Activated naive CD8-positive, alpha-beta T cell treated with anti-CD3 and anti-CD28 coated beads, Interleukin-2, amount 10 ng/mL, durations not matched to agents 7 days and 5 days (primary cell): ENCODE measurements at regions not wholly inside any gene's neighbourhood (a gene's known extent, or its start where the extent isn't known, plus 50 kb on each side); places are given as distances from the start of the nearest gene placed in this dataset.

ENCODE experiments used
- ATAC-seq: fragments of 150-1000 bp; cut with Tn5 transposase; one replicate; pipeline ENCODE4 v1.10.0; 2021; ENCODE audit warnings: low read depth, moderate library complexity
- POLR2A ChIA-PET: fragments of 350-600 bp; sonication (Branson Sonifier 250); formaldehyde crosslinking; loops from one replicate; lab custom pipeline; 2021; ENCODE audit warnings: antibody characterized with exemption; lab: Charles Lee
- DNase-seq: peaks from one replicate; pipeline ENCODE4 v3.0.0; 2021
- H3K27ac Mint-ChIP-seq: one replicate; pipeline ENCODE4 v1.8.0; 2022; ENCODE audit warnings: mild to moderate bottlenecking, mixed read lengths
- H3K27me3 Mint-ChIP-seq: one replicate; pipeline ENCODE4 v1.8.0; 2022; ENCODE audit warnings: mild to moderate bottlenecking, moderate library complexity, mixed read lengths
- H3K36me3 Mint-ChIP-seq: one replicate; pipeline ENCODE4 v1.8.0; 2021; ENCODE audit warnings: mild to moderate bottlenecking, mixed read lengths
- H3K4me1 Mint-ChIP-seq: one replicate; pipeline ENCODE4 v1.8.0; 2021; ENCODE audit warnings: mixed read lengths
- H3K4me3 Mint-ChIP-seq: one replicate; pipeline ENCODE4 v1.8.0; 2022; ENCODE audit warnings: mild to moderate bottlenecking, moderate library complexity, mixed read lengths
- H3K9me3 Mint-ChIP-seq: one replicate; pipeline ENCODE4 v1.8.0; 2021; ENCODE audit warnings: mixed read lengths

DNA sequence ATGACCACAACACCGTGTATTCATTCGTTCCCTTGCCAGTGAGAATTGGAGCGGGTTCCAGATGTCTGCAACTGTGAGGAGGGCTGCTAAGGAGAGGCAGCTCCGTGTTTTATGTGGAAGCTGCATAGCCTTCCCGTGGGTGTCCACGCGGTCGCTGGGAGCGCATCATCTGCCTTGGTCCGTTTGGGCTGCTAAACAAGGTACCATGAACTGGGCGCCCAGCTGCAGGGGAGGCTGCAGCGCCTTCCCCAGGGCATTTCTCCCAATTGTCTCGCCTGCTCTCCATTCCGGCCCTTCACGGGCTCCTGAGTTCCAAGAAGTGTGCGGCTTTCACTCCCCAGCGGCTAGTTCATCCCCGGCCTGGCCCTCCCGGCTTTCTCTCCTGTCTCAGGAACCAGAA is 1446.4 kb downstream of the TBC1D22A start:
- Mint-ChIP-seq H3K27me3 (no peaks in the 10 kb centered on the region), H3K36me3 (no peaks in the 10 kb centered on the region), H3K4me3 (no peak overlapping the region), H3K9me3 (no peaks in the 10 kb centered on the region), H3K27ac (no peak overlapping the region), H3K4me1 (no peaks in the 10 kb centered on the region)
- no peak for ATAC-seq
- POLR2A ChIA-PET, result no interaction called here
- no peak for DNase-seq

DNA sequence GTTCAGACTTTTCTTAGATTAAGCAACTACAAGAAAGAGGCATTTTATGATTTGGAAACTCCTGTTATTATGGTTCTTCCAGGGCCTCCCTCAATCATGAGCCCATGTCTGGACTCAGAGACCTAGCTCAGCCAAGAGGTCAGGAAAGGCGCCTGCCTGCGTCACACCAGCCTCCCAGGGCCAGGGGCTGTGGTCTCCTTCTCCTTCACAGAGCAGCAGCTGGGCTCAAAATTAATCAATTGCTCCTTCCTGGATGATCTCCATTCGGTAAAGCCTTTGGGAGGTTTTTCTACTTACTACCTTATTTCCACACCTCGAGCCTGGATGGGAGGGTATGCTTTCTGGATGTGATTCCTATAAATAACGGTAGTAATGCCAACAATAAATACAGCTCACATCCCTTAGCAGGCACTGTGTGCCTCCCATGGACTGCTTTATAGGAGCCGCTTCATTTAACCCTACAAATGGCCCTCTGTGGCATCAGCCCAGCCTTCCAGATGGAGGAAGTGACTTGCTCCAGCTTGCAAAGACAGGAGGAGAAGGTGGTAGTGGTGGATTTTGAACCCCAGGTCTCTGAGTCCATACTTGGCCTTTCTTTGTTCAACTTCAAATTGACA is 1445.6 kb downstream of the TBC1D22A start:
- Mint-ChIP-seq H3K9me3 (no peaks in the 10 kb centered on the region), H3K4me1 (no peaks in the 10 kb centered on the region)

DNA sequence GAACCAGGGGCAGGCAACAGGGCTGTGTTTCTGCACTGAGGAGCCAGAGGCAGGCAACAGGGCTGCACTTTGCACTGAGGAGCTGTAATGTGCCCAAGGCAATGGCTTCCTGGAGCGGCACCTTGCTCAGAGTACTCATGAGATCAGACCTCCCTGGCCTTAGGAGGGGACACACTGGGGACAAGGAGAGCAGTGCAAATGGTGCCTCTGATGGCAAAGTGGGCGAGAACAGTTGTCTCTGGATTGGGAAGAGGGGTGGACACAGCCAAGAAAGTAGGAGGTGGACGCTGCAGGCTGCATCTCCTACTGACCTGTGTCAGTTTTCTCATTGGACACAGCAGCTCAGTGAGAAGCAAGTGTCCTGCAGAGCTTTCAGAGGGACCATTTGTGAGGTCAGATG is 1443.3 kb downstream of the TBC1D22A start:
- POLR2A ChIA-PET, result no interaction called here
- Mint-ChIP-seq H3K27me3 (no peaks in the 10 kb centered on the region), H3K36me3 (no peaks in the 10 kb centered on the region), H3K4me3 (no peak overlapping the region), H3K27ac (no peak overlapping the region), H3K4me1 (no peaks in the 10 kb centered on the region), H3K9me3 (no peaks in the 10 kb centered on the region)
- ATAC-seq (no peak), DNase-seq (no peak)

More for the DNA sequence above, 1445.6 kb downstream of the TBC1D22A start:
- no peaks in the 10 kb centered on the region for H3K27me3 Mint-ChIP-seq
- no peak for ATAC-seq
- H3K4me3 Mint-ChIP-seq, result no peak overlapping the region
- POLR2A ChIA-PET, result no interaction called here
- no peaks in the 10 kb centered on the region for H3K36me3 Mint-ChIP-seq
- H3K27ac Mint-ChIP-seq, result no peak overlapping the region
- DNase-seq, result no peak

DNA sequence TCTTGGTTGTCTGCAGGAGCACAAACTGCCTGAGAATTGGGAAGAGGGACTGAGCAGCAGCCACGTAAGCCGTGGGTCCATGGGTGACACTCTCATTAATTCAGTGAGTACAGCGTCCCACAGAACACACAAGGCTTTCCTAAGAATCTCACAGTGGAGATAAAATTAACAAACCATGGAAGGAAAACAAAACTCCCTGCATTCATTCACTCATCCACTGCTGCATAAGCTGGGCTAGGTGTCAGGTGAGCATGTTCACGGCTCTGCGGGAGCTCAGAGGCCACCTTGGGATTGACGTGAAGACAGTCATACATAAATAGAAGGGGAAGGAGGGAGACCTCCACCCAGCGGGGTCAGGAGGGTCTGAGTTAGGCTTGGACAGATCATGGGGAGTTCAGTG is 1442.7 kb downstream of the TBC1D22A start:
- Mint-ChIP-seq H3K9me3 (no peaks in the 10 kb centered on the region), H3K27ac (no peak overlapping the region), H3K4me1 (no peaks in the 10 kb centered on the region), H3K27me3 (no peaks in the 10 kb centered on the region), H3K4me3 (no peak overlapping the region), H3K36me3 (no peaks in the 10 kb centered on the region)
- POLR2A ChIA-PET, result no interaction called here
- ATAC-seq (no peak), DNase-seq (no peak)

DNA sequence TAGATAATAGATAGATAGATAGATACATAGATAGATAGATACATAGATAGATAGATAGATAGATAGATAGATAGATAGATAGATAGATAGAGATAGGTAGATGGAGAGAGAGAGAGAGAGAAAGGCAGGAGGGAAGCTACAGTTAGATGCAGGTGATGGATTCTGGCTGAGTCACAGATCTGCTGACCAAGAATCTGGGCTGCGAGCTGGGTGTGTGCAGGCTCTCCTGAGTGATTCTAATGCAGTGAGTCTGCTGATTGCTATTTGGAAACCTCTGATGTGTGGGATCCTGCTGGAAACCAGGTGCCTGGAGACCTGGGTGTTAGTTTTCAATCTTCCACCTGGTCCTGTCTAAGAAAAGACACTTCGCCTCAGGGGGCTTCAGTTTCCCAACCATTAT is 1441.8 kb downstream of the TBC1D22A start:
- H3K27me3 Mint-ChIP-seq, result no peaks in the 10 kb centered on the region
- DNase-seq (no peak), ATAC-seq (no peak)
- POLR2A ChIA-PET, result no interaction called here
- H3K4me1 Mint-ChIP-seq, result no peaks in the 10 kb centered on the region
- no peak overlapping the region for H3K4me3 Mint-ChIP-seq
- no peak overlapping the region for H3K27ac Mint-ChIP-seq
- no peaks in the 10 kb centered on the region for H3K9me3 Mint-ChIP-seq
- no peaks in the 10 kb centered on the region for H3K36me3 Mint-ChIP-seq

DNA sequence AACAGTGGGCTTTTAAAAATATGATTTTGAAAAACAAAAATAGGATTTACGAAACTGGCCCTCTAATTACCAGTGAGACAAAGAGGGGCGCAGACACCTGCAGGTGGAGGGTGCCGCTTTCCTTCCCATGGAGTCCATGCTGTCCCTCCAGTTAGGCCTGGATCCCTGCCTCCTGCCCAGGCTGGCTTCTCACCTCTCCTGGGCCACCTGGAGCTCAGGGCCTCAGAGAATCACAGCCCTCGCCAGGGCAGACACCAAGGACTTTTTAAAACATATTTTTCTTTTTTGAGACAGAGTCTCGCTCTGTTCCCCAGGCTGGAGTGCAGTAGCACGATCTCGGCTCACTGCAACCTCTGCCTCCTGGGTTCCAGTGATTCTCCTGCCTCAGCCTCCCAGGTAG is 1437.2 kb downstream of the TBC1D22A start:
- Mint-ChIP-seq H3K27ac (no peak overlapping the region), H3K36me3 (no peaks in the 10 kb centered on the region), H3K9me3 (no peaks in the 10 kb centered on the region), H3K4me3 (no peak overlapping the region), H3K4me1 (no peaks in the 10 kb centered on the region), H3K27me3 (no peaks in the 10 kb centered on the region)
- DNase-seq (no peak), ATAC-seq (no peak)
- POLR2A ChIA-PET, result no interaction called here

DNA sequence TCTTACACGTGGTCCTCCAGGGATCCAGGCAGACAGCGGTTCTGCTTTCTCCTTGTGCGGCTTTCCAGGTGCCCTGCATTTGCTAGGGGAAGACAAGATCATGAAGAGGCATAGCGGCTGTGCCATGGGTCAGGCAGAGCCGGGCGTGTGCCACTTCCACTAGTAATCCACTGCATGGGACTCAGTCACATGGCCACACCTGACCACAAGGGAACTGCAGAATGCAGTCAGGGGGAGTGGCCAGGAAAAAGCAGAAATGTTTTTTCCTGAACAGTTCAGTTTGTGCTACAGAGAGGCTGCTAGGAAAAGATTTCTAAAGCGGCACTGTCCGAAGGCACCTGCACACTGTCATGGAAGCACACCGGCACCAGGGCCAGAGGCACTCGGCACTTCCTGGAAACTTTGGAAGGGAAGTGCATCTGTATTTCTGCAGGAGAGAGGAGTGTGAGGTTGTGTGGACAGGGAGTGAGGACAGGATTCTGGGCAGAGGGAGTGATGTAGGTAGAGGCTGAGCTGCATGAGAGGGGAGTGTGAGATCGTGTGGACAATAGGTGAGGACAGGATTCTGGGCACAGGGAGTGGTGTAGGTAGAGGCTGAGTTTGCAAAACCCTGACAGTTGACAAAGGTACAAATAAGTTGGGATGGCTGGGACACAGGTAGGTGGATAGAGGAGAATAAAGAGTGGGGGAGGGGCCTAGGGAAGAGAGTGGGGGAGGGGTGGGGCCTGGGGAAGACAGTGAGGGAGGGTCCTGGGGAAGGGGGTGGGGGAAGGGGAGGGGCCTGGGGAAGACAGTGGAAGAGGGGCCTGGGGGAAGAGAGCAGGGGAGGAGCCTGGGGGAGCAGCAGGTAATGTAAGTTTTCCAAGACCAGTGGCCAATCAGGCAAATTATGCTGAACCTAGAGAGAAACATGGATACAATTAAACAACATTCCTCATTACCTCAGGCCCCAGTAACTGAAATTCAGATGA is 1436.3 kb downstream of the TBC1D22A start:
- POLR2A ChIA-PET, result no interaction called here
- ATAC-seq (no peak), DNase-seq (no peak)
- no peak overlapping the region for H3K27ac Mint-ChIP-seq
- H3K27me3 Mint-ChIP-seq, result no peaks in the 10 kb centered on the region
- no peak overlapping the region for H3K4me3 Mint-ChIP-seq
- H3K9me3 Mint-ChIP-seq, result no peaks in the 10 kb centered on the region
- no peaks in the 10 kb centered on the region for H3K36me3 Mint-ChIP-seq
- H3K4me1 Mint-ChIP-seq, result no peaks in the 10 kb centered on the region

DNA sequence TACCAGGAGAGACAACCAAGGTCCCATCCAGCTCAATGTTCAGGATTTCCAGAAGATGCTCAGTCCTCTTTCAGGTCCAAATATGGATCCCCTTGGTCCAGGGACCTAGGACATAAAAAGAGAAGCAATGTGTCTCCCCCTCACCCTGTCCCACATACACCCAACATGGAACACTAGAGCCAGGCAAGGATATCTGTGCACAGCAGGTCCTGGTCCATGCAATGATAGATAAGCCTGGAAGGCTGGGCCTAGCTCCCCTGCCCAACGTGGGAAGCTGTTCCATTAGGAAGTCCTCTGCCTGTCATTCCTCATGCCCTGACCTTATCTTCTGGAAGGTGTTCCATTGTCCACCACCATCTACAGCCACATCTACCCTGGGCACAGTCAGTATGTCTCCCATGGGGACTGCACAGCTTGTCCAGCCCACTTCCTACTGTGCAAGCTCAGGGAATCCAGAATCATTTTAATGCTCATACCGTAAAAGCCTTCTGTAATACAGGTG is 1434.8 kb downstream of the TBC1D22A start:
- DNase-seq, result no peak
- Mint-ChIP-seq H3K36me3 (no peaks in the 10 kb centered on the region), H3K27me3 (no peaks in the 10 kb centered on the region), H3K4me3 (no peak overlapping the region), H3K27ac (no peak overlapping the region), H3K9me3 (peaks cover 2% of the 10 kb centered on the region), H3K4me1 (no peaks in the 10 kb centered on the region)
- no peak for ATAC-seq
- POLR2A ChIA-PET, result no interaction called here

DNA sequence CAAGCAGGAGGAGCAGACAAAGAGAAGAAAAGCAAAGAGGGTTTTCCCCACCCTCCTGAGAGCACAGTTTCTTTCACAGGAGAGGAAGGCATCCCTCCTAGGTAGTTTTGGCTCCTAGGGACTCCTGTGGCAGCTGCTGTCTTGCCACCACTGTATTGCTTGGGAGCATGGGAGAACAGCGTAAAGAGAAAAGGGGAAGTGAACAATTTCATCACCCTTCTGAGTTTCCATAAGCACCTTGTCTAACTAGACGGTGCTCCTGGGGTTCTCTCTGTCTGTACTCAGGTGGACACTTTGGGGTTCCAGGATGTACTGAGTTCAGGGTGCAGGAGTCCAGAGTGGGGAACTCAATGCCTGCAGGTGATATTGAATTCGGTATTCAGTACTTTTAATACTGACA is 1430.5 kb downstream of the TBC1D22A start:
- ATAC-seq (no peak), DNase-seq (no peak)
- no peak overlapping the region for H3K4me3 Mint-ChIP-seq
- H3K4me1 Mint-ChIP-seq, result peaks cover 3% of the 10 kb centered on the region
- no peak overlapping the region for H3K27ac Mint-ChIP-seq
- peaks cover 2% of the 10 kb centered on the region for H3K27me3 Mint-ChIP-seq
- POLR2A ChIA-PET, result no interaction called here
- H3K36me3 Mint-ChIP-seq, result no peaks in the 10 kb centered on the region
- H3K9me3 Mint-ChIP-seq, result peaks cover 13% of the 10 kb centered on the region

DNA sequence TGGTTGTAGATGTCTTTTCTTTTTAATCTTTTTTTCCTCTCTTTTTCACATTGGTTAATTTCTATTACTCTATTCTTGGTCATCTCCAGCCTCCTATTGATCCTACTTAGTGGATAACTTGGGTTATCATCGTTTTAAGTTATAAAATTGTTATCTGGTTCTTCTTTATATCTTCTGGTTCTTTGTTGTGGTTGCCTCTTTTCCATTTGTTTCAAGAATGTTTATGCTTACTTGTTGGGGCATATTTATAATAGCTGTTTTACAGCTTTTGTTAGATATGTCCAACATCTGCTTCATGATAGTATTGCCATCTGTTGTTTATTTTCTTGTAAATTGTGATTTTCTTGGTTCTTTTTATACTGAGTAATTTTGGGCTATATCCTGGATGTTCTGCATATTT is 1429.6 kb downstream of the TBC1D22A start:
- Mint-ChIP-seq H3K27ac (no peak overlapping the region), H3K4me1 (peaks cover 3% of the 10 kb centered on the region), H3K9me3 (peaks cover 13% of the 10 kb centered on the region), H3K4me3 (no peak overlapping the region), H3K36me3 (no peaks in the 10 kb centered on the region), H3K27me3 (peaks cover 2% of the 10 kb centered on the region)
- DNase-seq (no peak), ATAC-seq (no peak)
- POLR2A ChIA-PET, result no interaction called here

DNA sequence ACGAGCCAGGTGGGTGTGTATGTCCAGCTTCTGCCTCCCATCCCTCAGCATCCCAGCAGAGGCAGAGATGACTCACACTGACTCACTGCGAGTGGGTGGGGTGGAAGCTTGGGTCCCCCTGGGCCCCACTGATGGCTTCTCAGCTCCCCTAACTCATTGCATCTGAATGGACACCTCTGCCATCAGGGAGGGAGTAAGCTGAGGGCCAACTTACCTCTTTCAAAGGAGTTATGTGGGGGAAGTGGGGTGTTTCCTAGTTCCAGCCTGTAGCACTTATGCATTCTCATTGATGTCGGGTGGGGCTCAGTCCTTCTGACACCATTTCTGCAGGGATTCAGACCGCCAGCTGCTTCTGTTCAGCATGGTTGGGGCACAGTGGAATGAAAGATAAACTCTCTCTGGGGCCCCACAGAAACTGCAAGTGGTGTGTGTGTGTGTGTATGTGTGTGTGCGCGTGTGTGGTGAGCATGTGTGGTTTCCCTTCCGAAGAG is 1425.8 kb downstream of the TBC1D22A start:
- Mint-ChIP-seq H3K27me3 (peaks cover 2% of the 10 kb centered on the region), H3K9me3 (peaks cover 13% of the 10 kb centered on the region), H3K36me3 (no peaks in the 10 kb centered on the region), H3K4me1 (peaks cover 4% of the 10 kb centered on the region), H3K27ac (no peak overlapping the region), H3K4me3 (no peak overlapping the region)
- DNase-seq, result no peak
- ATAC-seq, result no peak
- POLR2A ChIA-PET, result no interaction called here

DNA sequence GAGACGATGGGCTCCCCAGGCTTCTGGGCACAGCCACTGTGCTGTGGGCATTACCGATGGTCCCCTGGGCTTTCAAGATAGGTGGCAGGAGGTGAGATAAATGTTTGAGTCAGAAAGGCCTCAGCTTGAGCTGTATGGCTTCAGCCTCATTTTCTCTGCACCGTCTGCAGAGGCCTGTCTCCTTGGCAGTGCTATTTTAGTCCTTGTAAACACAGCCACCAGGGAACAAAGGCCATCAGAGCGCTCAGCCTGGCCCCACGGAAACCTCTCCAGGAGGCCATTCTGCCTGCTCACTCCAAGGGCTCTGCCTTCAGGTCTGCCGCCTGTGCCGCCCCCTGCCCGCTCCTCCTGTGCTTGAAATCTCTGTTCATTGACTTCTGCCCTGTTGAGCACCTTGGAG is 1424.9 kb downstream of the TBC1D22A start:
- ATAC-seq (no peak), DNase-seq (no peak)
- Mint-ChIP-seq H3K4me1 (peaks cover 4% of the 10 kb centered on the region), H3K27me3 (peaks cover 2% of the 10 kb centered on the region), H3K4me3 (no peak overlapping the region), H3K9me3 (peaks cover 12% of the 10 kb centered on the region), H3K36me3 (no peaks in the 10 kb centered on the region), H3K27ac (no peak overlapping the region)
- POLR2A ChIA-PET, result no interaction called here

DNA sequence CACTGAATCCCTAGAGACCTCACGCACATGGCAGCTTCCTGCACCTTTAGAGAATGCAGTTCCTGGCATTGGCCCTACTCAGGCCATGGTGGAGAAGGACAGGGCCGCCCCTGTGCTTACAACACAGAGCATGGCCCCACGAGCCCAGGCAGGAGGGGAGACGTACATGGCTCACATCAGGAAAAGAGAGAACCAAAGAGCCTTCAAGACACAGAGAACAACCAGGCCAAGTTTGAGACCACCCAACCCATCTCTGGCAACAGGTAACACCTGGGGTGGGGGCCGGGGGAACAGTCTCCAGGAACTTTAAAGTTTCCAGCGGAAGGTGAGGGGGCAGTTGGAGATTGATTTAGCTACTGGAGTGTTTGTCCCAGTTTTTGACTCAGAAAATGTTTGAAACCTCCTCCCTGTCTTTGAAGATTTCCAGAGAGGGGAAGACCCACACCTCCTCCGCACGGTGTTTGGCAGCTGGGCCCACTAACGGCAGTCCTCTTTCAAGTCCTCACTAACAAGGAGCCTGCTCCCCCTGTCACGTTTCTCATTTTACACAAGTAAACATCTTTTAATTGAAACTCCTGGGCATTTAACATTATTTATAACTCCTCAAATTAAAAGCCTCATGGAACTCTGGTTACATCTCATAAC is 1423.8 kb downstream of the TBC1D22A start:
- H3K4me3 Mint-ChIP-seq, result no peak overlapping the region
- no peak for ATAC-seq
- H3K4me1 Mint-ChIP-seq, result peaks cover 4% of the 10 kb centered on the region
- H3K27me3 Mint-ChIP-seq, result peaks cover 2% of the 10 kb centered on the region
- H3K36me3 Mint-ChIP-seq, result no peaks in the 10 kb centered on the region
- no peak overlapping the region for H3K27ac Mint-ChIP-seq
- H3K9me3 Mint-ChIP-seq, result peaks cover 7% of the 10 kb centered on the region
- POLR2A ChIA-PET, result no interaction called here
- DNase-seq, result no peak
